ENCODE measurements at regions not wholly inside any gene's neighbourhood (a gene's known extent, or its start where the extent isn't known, plus 50 kb on each side); places are given as distances from the start of the nearest gene placed in this dataset.
A peak's percentile ranks its signal among the peaks of the same experiment; 100 is the strongest.
"Not testable (repeated sequence)": the region's sequence is repeated elsewhere in the genome, so short reads cannot be mapped to it uniquely, and the experiment has no call there.

DNA sequence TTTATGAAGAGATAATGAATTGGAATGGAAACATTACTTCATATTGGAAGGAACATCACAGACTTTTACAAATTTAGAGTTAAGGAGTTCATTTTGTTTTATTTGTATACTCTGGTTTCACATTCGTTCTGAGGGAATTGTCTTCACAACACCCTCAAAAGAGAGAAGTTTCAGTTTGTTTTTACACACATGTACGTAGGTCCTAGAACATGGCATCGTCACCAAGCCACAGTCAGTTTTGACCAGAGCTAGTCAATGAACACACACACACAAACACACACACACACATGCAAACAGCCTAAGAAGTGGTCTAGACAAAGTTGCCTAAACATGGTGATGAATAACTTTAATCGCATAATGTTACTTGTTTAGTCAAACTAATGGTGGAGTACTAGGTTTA is 427.9 kb upstream of the BCHE start:
- no peaks in the 10 kb centered on the region for H3K4me1 ChIP-seq (ENCODE audit: control insufficient read depth, extremely low read depth, insufficient read depth, low read length)
- no peak overlapping the region for H3K27ac ChIP-seq (ENCODE audit: control insufficient read depth, insufficient read depth, low read length)
- H3K4me3 ChIP-seq (ENCODE audit: control insufficient read depth in 2 of 3, extremely low read depth in 1 of 3, insufficient read depth in 2 of 3, low read depth in 1 of 3, low read length in 3 of 3), result no peak overlapping the region
- no peak overlapping the region for H3K4me2 ChIP-seq (ENCODE audit: control insufficient read depth, extremely low read depth, insufficient read depth, low read depth, low read length)
- TF ChIP-seq, protein P1, sequence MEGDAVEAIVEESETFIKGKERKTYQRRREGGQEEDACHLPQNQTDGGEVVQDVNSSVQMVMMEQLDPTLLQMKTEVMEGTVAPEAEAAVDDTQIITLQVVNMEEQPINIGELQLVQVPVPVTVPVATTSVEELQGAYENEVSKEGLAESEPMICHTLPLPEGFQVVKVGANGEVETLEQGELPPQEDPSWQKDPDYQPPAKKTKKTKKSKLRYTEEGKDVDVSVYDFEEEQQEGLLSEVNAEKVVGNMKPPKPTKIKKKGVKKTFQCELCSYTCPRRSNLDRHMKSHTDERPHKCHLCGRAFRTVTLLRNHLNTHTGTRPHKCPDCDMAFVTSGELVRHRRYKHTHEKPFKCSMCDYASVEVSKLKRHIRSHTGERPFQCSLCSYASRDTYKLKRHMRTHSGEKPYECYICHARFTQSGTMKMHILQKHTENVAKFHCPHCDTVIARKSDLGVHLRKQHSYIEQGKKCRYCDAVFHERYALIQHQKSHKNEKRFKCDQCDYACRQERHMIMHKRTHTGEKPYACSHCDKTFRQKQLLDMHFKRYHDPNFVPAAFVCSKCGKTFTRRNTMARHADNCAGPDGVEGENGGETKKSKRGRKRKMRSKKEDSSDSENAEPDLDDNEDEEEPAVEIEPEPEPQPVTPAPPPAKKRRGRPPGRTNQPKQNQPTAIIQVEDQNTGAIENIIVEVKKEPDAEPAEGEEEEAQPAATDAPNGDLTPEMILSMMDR (optimal IDR thresholded peaks at IDR 0.05 in 1 of 3, IDR thresholded peaks at IDR 0.05 in 1 of 3, conservative IDR thresholded peaks at IDR 0.05 in 1 of 3; ENCODE audit: extremely low read depth in 1 of 3, insufficient read depth in 2 of 3, low read length in 3 of 3), result no peak
- no peak for TF ChIP-seq EZH2 (IDR thresholded peaks at IDR 0.05; ENCODE audit: low read length)
- no peaks in the 10 kb centered on the region for H3K9me1 ChIP-seq (ENCODE audit: control insufficient read depth, extremely low read depth, insufficient read depth, low read length)
- no peaks in the 10 kb centered on the region for H3K27me3 ChIP-seq (ENCODE audit: control insufficient read depth, extremely low read depth, insufficient read depth, low read length)
- dilution Hi-C loops (cut with MboI; ENCODE audit: extremely low pct_ligation_motif_present, low sequenced_read_pairs), result no loop called here
- no peaks in the 10 kb centered on the region for H4K20me1 ChIP-seq (ENCODE audit: control insufficient read depth, extremely low read depth, insufficient read depth, low read length)
- H3K36me3 ChIP-seq (ENCODE audit: control insufficient read depth in 2 of 2, extremely low read depth in 1 of 2, insufficient read depth in 2 of 2, low read length in 2 of 2), result no peaks in the 10 kb centered on the region
- no peaks in the 10 kb centered on the region for H3K9me3 ChIP-seq (ENCODE audit: control insufficient read depth, low read depth, low read length)
- FAIRE-seq (no peak), DNase-seq (ENCODE audit: low read depth, low spot score) (no peak)
- H2AFZ ChIP-seq (ENCODE audit: control insufficient read depth, low read length), result no peak overlapping the region
- no peaks in the 10 kb centered on the region for H3K79me2 ChIP-seq (ENCODE audit: control insufficient read depth, insufficient read depth, low read length)
- no peak overlapping the region for H3K9ac ChIP-seq (ENCODE audit: control insufficient read depth, extremely low read depth, insufficient read depth, low read length)

GRCh38 chr3:166263460-166263859 is 426.2 kb upstream of the BCHE start:
- Histone ChIP-seq H3K9ac (ENCODE audit: control insufficient read depth, extremely low read depth, insufficient read depth, low read length) (no peak overlapping the region), H3K4me3 (ENCODE audit: control insufficient read depth in 2 of 3, extremely low read depth in 1 of 3, insufficient read depth in 2 of 3, low read depth in 1 of 3, low read length in 3 of 3) (no peak overlapping the region), H3K9me1 (ENCODE audit: control insufficient read depth, extremely low read depth, insufficient read depth, low read length) (no peaks in the 10 kb centered on the region), H3K27me3 (ENCODE audit: control insufficient read depth, extremely low read depth, insufficient read depth, low read length) (no peaks in the 10 kb centered on the region), H3K9me3 (ENCODE audit: control insufficient read depth, low read depth, low read length) (no peaks in the 10 kb centered on the region), H2AFZ (ENCODE audit: control insufficient read depth, low read length) (no peak overlapping the region), H3K36me3 (ENCODE audit: control insufficient read depth in 2 of 2, extremely low read depth in 1 of 2, insufficient read depth in 2 of 2, low read length in 2 of 2) (no peaks in the 10 kb centered on the region), H3K79me2 (ENCODE audit: control insufficient read depth, insufficient read depth, low read length) (no peaks in the 10 kb centered on the region), H3K4me2 (ENCODE audit: control insufficient read depth, extremely low read depth, insufficient read depth, low read depth, low read length) (no peak overlapping the region), H3K4me1 (ENCODE audit: control insufficient read depth, extremely low read depth, insufficient read depth, low read length) (no peaks in the 10 kb centered on the region), H4K20me1 (ENCODE audit: control insufficient read depth, extremely low read depth, insufficient read depth, low read length) (no peaks in the 10 kb centered on the region), H3K27ac (ENCODE audit: control insufficient read depth, insufficient read depth, low read length) (no peak overlapping the region)
- dilution Hi-C loops (cut with MboI; ENCODE audit: extremely low pct_ligation_motif_present, low sequenced_read_pairs), result no loop called here
- FAIRE-seq (no peak), DNase-seq (ENCODE audit: low read depth, low spot score) (no peak)
- TF ChIP-seq, protein P1 (optimal IDR thresholded peaks at IDR 0.05 in 1 of 3, IDR thresholded peaks at IDR 0.05 in 1 of 3, conservative IDR thresholded peaks at IDR 0.05 in 1 of 3; ENCODE audit: extremely low read depth in 1 of 3, insufficient read depth in 2 of 3, low read length in 3 of 3), result peak; percentile 13 to 31 (median 24)
- TF ChIP-seq EZH2 (IDR thresholded peaks at IDR 0.05; ENCODE audit: low read length), result no peak

DNA sequence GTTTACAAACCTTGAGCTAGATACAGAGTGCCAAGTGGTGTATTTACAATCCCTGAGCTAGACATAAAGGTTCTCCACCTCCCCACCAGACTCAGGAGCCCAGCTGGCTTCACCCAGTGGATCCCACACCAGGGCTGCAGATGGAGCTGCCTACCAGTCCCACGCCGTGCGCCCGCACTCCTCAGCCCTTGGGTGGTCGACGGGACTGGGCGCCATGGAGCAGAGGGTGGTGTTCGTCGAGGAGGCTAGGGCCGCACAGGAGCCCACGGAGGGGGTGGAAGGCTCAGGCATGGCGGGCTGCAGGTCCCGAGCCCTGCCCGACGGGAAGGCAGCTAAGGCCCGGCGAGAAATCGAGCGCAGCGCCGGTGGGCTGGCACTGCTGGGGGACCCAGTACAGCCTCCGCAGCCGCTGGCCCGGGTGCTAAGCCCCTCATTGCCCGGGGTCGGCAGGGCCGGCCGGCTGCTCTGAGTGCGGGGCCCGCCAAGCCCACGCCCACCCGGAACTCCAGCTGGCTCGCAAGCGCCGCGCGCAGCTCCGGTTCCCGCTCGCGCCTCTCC is 421.1 kb upstream of the BCHE start:
- DNase-seq (ENCODE audit: low read depth, low spot score); H3K9me3 ChIP-seq (ENCODE audit: control insufficient read depth, low read depth, low read length); H3K9ac ChIP-seq (ENCODE audit: control insufficient read depth, extremely low read depth, insufficient read depth, low read length); H3K27me3 ChIP-seq (ENCODE audit: control insufficient read depth, extremely low read depth, insufficient read depth, low read length); H3K4me1 ChIP-seq (ENCODE audit: control insufficient read depth, extremely low read depth, insufficient read depth, low read length); H3K9me1 ChIP-seq (ENCODE audit: control insufficient read depth, extremely low read depth, insufficient read depth, low read length); H3K4me3 ChIP-seq (ENCODE audit: control insufficient read depth in 2 of 3, extremely low read depth in 1 of 3, insufficient read depth in 2 of 3, low read depth in 1 of 3, low read length in 3 of 3); H2AFZ ChIP-seq (ENCODE audit: control insufficient read depth, low read length); H3K4me2 ChIP-seq (ENCODE audit: control insufficient read depth, extremely low read depth, insufficient read depth, low read depth, low read length); H3K27ac ChIP-seq (ENCODE audit: control insufficient read depth, insufficient read depth, low read length); dilution Hi-C loops (cut with MboI; ENCODE audit: extremely low pct_ligation_motif_present, low sequenced_read_pairs); FAIRE-seq; H3K36me3 ChIP-seq (ENCODE audit: control insufficient read depth in 2 of 2, extremely low read depth in 1 of 2, insufficient read depth in 2 of 2, low read length in 2 of 2); H3K79me2 ChIP-seq (ENCODE audit: control insufficient read depth, insufficient read depth, low read length); H4K20me1 ChIP-seq (ENCODE audit: control insufficient read depth, extremely low read depth, insufficient read depth, low read length): not testable (repeated sequence)

All from keratinocyte (primary cell).